COR-L47 (cell line): ENCODE measurements at regions not wholly inside any gene's neighbourhood (a gene's known extent, or its start where the extent isn't known, plus 50 kb on each side); places are given as distances from the start of the nearest gene placed in this dataset.
"Not testable (repeated sequence)": the region's sequence is repeated elsewhere in the genome, so short reads cannot be mapped to it uniquely, and the experiment has no call there.

Experiments
- DNase-seq: peaks from one replicate; lab custom pipeline; 2025; lab: John Stamatoyannopoulos, UW

GRCh38 chr5:174444479-174445188 is 279.7 kb upstream of the MSX2 start:
- DNase-seq = no peak

GRCh38 chr5:174446446-174446845 is 277.9 kb upstream of the MSX2 start:
- no peak for DNase-seq

- no peak for DNase-seq
Measured at GRCh38 chr5:174446988-174447387, 277.4 kb upstream of the MSX2 start.

GRCh38 chr5:174448041-174448440 is 276.3 kb upstream of the MSX2 start:
- no peak for DNase-seq

GRCh38 chr5:174448662-174449061 is 275.7 kb upstream of the MSX2 start:
- DNase-seq = no peak

- DNase-seq = no peak
Measured at GRCh38 chr5:174453690-174454089, 270.7 kb upstream of the MSX2 start.

- DNase-seq = no peak
Measured at GRCh38 chr5:174454464-174454863, 269.9 kb upstream of the MSX2 start.

- no peak for DNase-seq
Measured at GRCh38 chr5:174454890-174455289, 269.5 kb upstream of the MSX2 start.

GRCh38 chr5:174455301-174455700 is 269.1 kb upstream of the MSX2 start:
- DNase-seq = no peak

GRCh38 chr5:174457141-174457678 is 267.2 kb upstream of the MSX2 start:
- no peak for DNase-seq

- DNase-seq = no peak
Measured at GRCh38 chr5:174459071-174459702, 265.2 kb upstream of the MSX2 start.

- DNase-seq = no peak
Measured at GRCh38 chr5:174459832-174460448, 264.4 kb upstream of the MSX2 start.

- DNase-seq = no peak
Measured at GRCh38 chr5:174462129-174462528, 262.3 kb upstream of the MSX2 start.

- DNase-seq = no peak
Measured at GRCh38 chr5:174464504-174465165, 259.7 kb upstream of the MSX2 start.

- DNase-seq = not testable (repeated sequence)
Measured at GRCh38 chr5:174471528-174471927, 252.9 kb upstream of the MSX2 start.

GRCh38 chr5:174472956-174473355 is 251.4 kb upstream of the MSX2 start:
- no peak for DNase-seq

- not testable (repeated sequence) for DNase-seq
Measured at GRCh38 chr5:174476001-174476400, 248.4 kb upstream of the MSX2 start.

GRCh38 chr5:174479325-174479724 is 245.1 kb upstream of the MSX2 start:
- no peak for DNase-seq

GRCh38 chr5:174481737-174482136 is 242.6 kb upstream of the MSX2 start:
- no peak for DNase-seq

GRCh38 chr5:174482607-174483024 is 241.8 kb upstream of the MSX2 start:
- peak; percentile 96 for DNase-seq

- no peak for DNase-seq
Measured at GRCh38 chr5:174483411-174483810, 241.0 kb upstream of the MSX2 start.

- DNase-seq = no peak
Measured at GRCh38 chr5:174489215-174489614, 235.2 kb upstream of the MSX2 start.
